ENCODE measurements at regions not wholly inside any gene's neighbourhood (a gene's known extent, or its start where the extent isn't known, plus 50 kb on each side); places are given as distances from the start of the nearest gene placed in this dataset.
"Not testable (repeated sequence)": the region's sequence is repeated elsewhere in the genome, so short reads cannot be mapped to it uniquely, and the experiment has no call there.

- no peak for DNase-seq
- H3K27me3 ChIP-seq (ENCODE audit: control insufficient read depth, insufficient read depth, low read length) = no peaks in the 10 kb centered on the region
- no peaks in the 10 kb centered on the region for H3K36me3 ChIP-seq (replicated peaks; ENCODE audit: control insufficient read depth, insufficient read depth, low read length)
- no peak overlapping the region for H3K4me3 ChIP-seq (ENCODE audit: insufficient read depth, low read depth, low read length)
Observed at GRCh38 chr4:42277291-42277690, 120.0 kb upstream of the SHISA3 start.

GRCh38 chr4:42278709-42279324 lies 118.5 kb upstream of the SHISA3 start:
- DNase-seq = no peak
- H3K36me3 ChIP-seq (replicated peaks; ENCODE audit: control insufficient read depth, insufficient read depth, low read length) = no peaks in the 10 kb centered on the region
- no peaks in the 10 kb centered on the region for H3K27me3 ChIP-seq (ENCODE audit: control insufficient read depth, insufficient read depth, low read length)
- H3K4me3 ChIP-seq (ENCODE audit: insufficient read depth, low read depth, low read length) = no peak overlapping the region

- DNase-seq = peak; percentile 43
- no peaks in the 10 kb centered on the region for H3K36me3 ChIP-seq (replicated peaks; ENCODE audit: control insufficient read depth, insufficient read depth, low read length)
- H3K27me3 ChIP-seq (ENCODE audit: control insufficient read depth, insufficient read depth, low read length) = no peaks in the 10 kb centered on the region
- no peak overlapping the region for H3K4me3 ChIP-seq (ENCODE audit: insufficient read depth, low read depth, low read length)
Observed at GRCh38 chr4:42280327-42281095, 116.8 kb upstream of the SHISA3 start.

GRCh38 chr4:42281324-42282020 lies 115.8 kb upstream of the SHISA3 start:
- H3K4me3 ChIP-seq (ENCODE audit: insufficient read depth, low read depth, low read length) = no peak overlapping the region
- H3K27me3 ChIP-seq (ENCODE audit: control insufficient read depth, insufficient read depth, low read length) = no peaks in the 10 kb centered on the region
- DNase-seq = no peak
- H3K36me3 ChIP-seq (replicated peaks; ENCODE audit: control insufficient read depth, insufficient read depth, low read length) = no peaks in the 10 kb centered on the region

- Histone ChIP-seq H3K36me3 (replicated peaks; ENCODE audit: control insufficient read depth, insufficient read depth, low read length) (no peaks in the 10 kb centered on the region), H3K27me3 (ENCODE audit: control insufficient read depth, insufficient read depth, low read length) (no peaks in the 10 kb centered on the region), H3K4me3 (ENCODE audit: insufficient read depth, low read depth, low read length) (no peak overlapping the region)
- DNase-seq = peak; percentile 82
Observed at GRCh38 chr4:42282081-42282901, 115.0 kb upstream of the SHISA3 start.

GRCh38 chr4:42284030-42284429 lies 113.3 kb upstream of the SHISA3 start:
- H3K27me3 ChIP-seq (ENCODE audit: control insufficient read depth, insufficient read depth, low read length) = no peaks in the 10 kb centered on the region
- no peak overlapping the region for H3K4me3 ChIP-seq (ENCODE audit: insufficient read depth, low read depth, low read length)
- H3K36me3 ChIP-seq (replicated peaks; ENCODE audit: control insufficient read depth, insufficient read depth, low read length) = no peaks in the 10 kb centered on the region
- no peak for DNase-seq

GRCh38 chr4:42288876-42289275 lies 108.4 kb upstream of the SHISA3 start:
- not testable (repeated sequence) for H3K4me3 ChIP-seq (ENCODE audit: insufficient read depth, low read depth, low read length); H3K27me3 ChIP-seq (ENCODE audit: control insufficient read depth, insufficient read depth, low read length); DNase-seq; H3K36me3 ChIP-seq (replicated peaks; ENCODE audit: control insufficient read depth, insufficient read depth, low read length)

GRCh38 chr4:42292192-42292591 lies 105.1 kb upstream of the SHISA3 start:
- DNase-seq; H3K27me3 ChIP-seq (ENCODE audit: control insufficient read depth, insufficient read depth, low read length); H3K36me3 ChIP-seq (replicated peaks; ENCODE audit: control insufficient read depth, insufficient read depth, low read length); H3K4me3 ChIP-seq (ENCODE audit: insufficient read depth, low read depth, low read length): not testable (repeated sequence)

- DNase-seq = peak; percentile 66
- H3K4me3 ChIP-seq (ENCODE audit: insufficient read depth, low read depth, low read length) = no peak overlapping the region
- H3K27me3 ChIP-seq (ENCODE audit: control insufficient read depth, insufficient read depth, low read length) = peaks cover 2% of the 10 kb centered on the region; the same call in 1 of the 2 replicates
- H3K36me3 ChIP-seq (replicated peaks; ENCODE audit: control insufficient read depth, insufficient read depth, low read length) = no peaks in the 10 kb centered on the region; the same call in 1 of the 2 replicates
Observed at GRCh38 chr4:42293967-42294813, 103.1 kb upstream of the SHISA3 start.

GRCh38 chr4:42296196-42296595 lies 101.1 kb upstream of the SHISA3 start:
- Histone ChIP-seq H3K36me3 (replicated peaks; ENCODE audit: control insufficient read depth, insufficient read depth, low read length) (no peaks in the 10 kb centered on the region), H3K27me3 (ENCODE audit: control insufficient read depth, insufficient read depth, low read length) (no peaks in the 10 kb centered on the region)
- no peak for DNase-seq

GRCh38 chr4:42302348-42302747 lies 94.9 kb upstream of the SHISA3 start:
- no peak overlapping the region for H3K4me3 ChIP-seq (ENCODE audit: insufficient read depth, low read depth, low read length)
- DNase-seq = peak; percentile 62
- H3K36me3 ChIP-seq (replicated peaks; ENCODE audit: control insufficient read depth, insufficient read depth, low read length) = no peaks in the 10 kb centered on the region
- H3K27me3 ChIP-seq (ENCODE audit: control insufficient read depth, insufficient read depth, low read length) = no peaks in the 10 kb centered on the region

More at GRCh38 chr4:42296196-42296595, 101.1 kb upstream of the SHISA3 start:
- no peak overlapping the region for H3K4me3 ChIP-seq (ENCODE audit: insufficient read depth, low read depth, low read length)

GRCh38 chr4:42306221-42307109 lies 90.8 kb upstream of the SHISA3 start:
- Histone ChIP-seq H3K4me3 (ENCODE audit: insufficient read depth, low read depth, low read length) (no peak overlapping the region), H3K36me3 (replicated peaks; ENCODE audit: control insufficient read depth, insufficient read depth, low read length) (no peaks in the 10 kb centered on the region), H3K27me3 (ENCODE audit: control insufficient read depth, insufficient read depth, low read length) (no peaks in the 10 kb centered on the region)
- no peak for DNase-seq

GRCh38 chr4:42308247-42308646 lies 89.0 kb upstream of the SHISA3 start:
- no peak for DNase-seq
- H3K4me3 ChIP-seq (ENCODE audit: insufficient read depth, low read depth, low read length) = no peak overlapping the region
- no peaks in the 10 kb centered on the region for H3K36me3 ChIP-seq (replicated peaks; ENCODE audit: control insufficient read depth, insufficient read depth, low read length)

More at GRCh38 chr4:42308247-42308646, 89.0 kb upstream of the SHISA3 start:
- no peaks in the 10 kb centered on the region for H3K27me3 ChIP-seq (ENCODE audit: control insufficient read depth, insufficient read depth, low read length)

Measured in H7 (cell line).